ENCODE measurements at regions not wholly inside any gene's neighbourhood (a gene's known extent, or its start where the extent isn't known, plus 50 kb on each side); places are given as distances from the start of the nearest gene placed in this dataset.

- no peaks in the 10 kb centered on the region for H3K79me2 ChIP-seq
- H3K27ac ChIP-seq, result no peak overlapping the region
- H3K4me1 ChIP-seq (ENCODE audit: insufficient read depth), result no peaks in the 10 kb centered on the region
- no peaks in the 10 kb centered on the region for H3K36me3 ChIP-seq (replicated peaks; ENCODE audit: insufficient read depth, low read depth)
- H2AFZ ChIP-seq, result no peak overlapping the region
- no peaks in the 10 kb centered on the region for H3K9me3 ChIP-seq (ENCODE audit: low read depth)
- no peaks in the 10 kb centered on the region for H4K20me1 ChIP-seq (ENCODE audit: insufficient read depth, poor library complexity, severe bottlenecking)
- H3K4me2 ChIP-seq, result no peak overlapping the region
- TF ChIP-seq CTCF (IDR thresholded peaks at IDR 0.05; ENCODE audit: poor library complexity) (no peak), EZH2phosphoT487 (IDR thresholded peaks at IDR 0.05; ENCODE audit: low read depth, severe bottlenecking, unreplicated experiment) (peak; percentile 70), EZH2 (IDR thresholded peaks at IDR 0.05; ENCODE audit: borderline replicate concordance) (no peak)
- WGBS (ENCODE audit: low lambda C conversion rate, missing lambda C conversion rate), result 61% methylated on average over 1 of the region's 1 CpG
- H3K4me3 ChIP-seq, result no peak overlapping the region
- no peaks in the 10 kb centered on the region for H3K27me3 ChIP-seq
- H3K9me2 ChIP-seq (replicated peaks; ENCODE audit: insufficient read depth), result no peaks in the 10 kb centered on the region
- DNase-seq (ENCODE audit: low spot score), result no peak
Measured at GRCh38 chr15:97194750-97195149, 765.8 kb upstream of the ARRDC4 start.

- H3K36me3 ChIP-seq (replicated peaks; ENCODE audit: insufficient read depth, low read depth), result no peaks in the 10 kb centered on the region
- no peaks in the 10 kb centered on the region for H3K4me1 ChIP-seq (ENCODE audit: insufficient read depth)
- no peak for DNase-seq (ENCODE audit: low spot score)
- WGBS (ENCODE audit: low lambda C conversion rate, missing lambda C conversion rate), result 66% methylated on average over 16 of the region's 16 CpGs
- H3K4me3 ChIP-seq, result no peak overlapping the region
- H3K9me3 ChIP-seq (ENCODE audit: low read depth), result no peaks in the 10 kb centered on the region
- H3K4me2 ChIP-seq, result no peak overlapping the region
- no peaks in the 10 kb centered on the region for H3K9me2 ChIP-seq (replicated peaks; ENCODE audit: insufficient read depth)
- no peaks in the 10 kb centered on the region for H4K20me1 ChIP-seq (ENCODE audit: insufficient read depth, poor library complexity, severe bottlenecking)
- H3K79me2 ChIP-seq, result no peaks in the 10 kb centered on the region
- no peaks in the 10 kb centered on the region for H3K27me3 ChIP-seq
- H3K27ac ChIP-seq, result no peak overlapping the region
- no peak overlapping the region for H2AFZ ChIP-seq
- TF ChIP-seq EZH2phosphoT487 (IDR thresholded peaks at IDR 0.05; ENCODE audit: low read depth, severe bottlenecking, unreplicated experiment) (no peak), EZH2 (IDR thresholded peaks at IDR 0.05; ENCODE audit: borderline replicate concordance) (no peak), CTCF (IDR thresholded peaks at IDR 0.05; ENCODE audit: poor library complexity) (no peak)
Measured at GRCh38 chr15:97196048-97197014, 764.2 kb upstream of the ARRDC4 start.

GRCh38 chr15:97199393-97200051 lies 761.0 kb upstream of the ARRDC4 start:
- no peak overlapping the region for H3K4me3 ChIP-seq
- no peaks in the 10 kb centered on the region for H4K20me1 ChIP-seq (ENCODE audit: insufficient read depth, poor library complexity, severe bottlenecking)
- H2AFZ ChIP-seq, result no peak overlapping the region
- no peaks in the 10 kb centered on the region for H3K9me2 ChIP-seq (replicated peaks; ENCODE audit: insufficient read depth)
- WGBS (ENCODE audit: low lambda C conversion rate, missing lambda C conversion rate), result 96% methylated on average over 3 of the region's 3 CpGs
- no peaks in the 10 kb centered on the region for H3K9me3 ChIP-seq (ENCODE audit: low read depth)
- TF ChIP-seq EZH2 (IDR thresholded peaks at IDR 0.05; ENCODE audit: borderline replicate concordance) (no peak), CTCF (IDR thresholded peaks at IDR 0.05; ENCODE audit: poor library complexity) (no peak), EZH2phosphoT487 (IDR thresholded peaks at IDR 0.05; ENCODE audit: low read depth, severe bottlenecking, unreplicated experiment) (no peak)
- no peaks in the 10 kb centered on the region for H3K27me3 ChIP-seq
- H3K36me3 ChIP-seq (replicated peaks; ENCODE audit: insufficient read depth, low read depth), result no peaks in the 10 kb centered on the region
- no peak overlapping the region for H3K4me2 ChIP-seq
- H3K4me1 ChIP-seq (ENCODE audit: insufficient read depth), result no peaks in the 10 kb centered on the region
- DNase-seq (ENCODE audit: low spot score), result no peak
- no peaks in the 10 kb centered on the region for H3K79me2 ChIP-seq
- H3K27ac ChIP-seq, result no peak overlapping the region
